NB4 (cell line): ENCODE measurements at regions not wholly inside any gene's neighbourhood (a gene's known extent, or its start where the extent isn't known, plus 50 kb on each side); places are given as distances from the start of the nearest gene placed in this dataset.

Experiments
- DNase-seq: peaks from one replicate; pipeline ENCODE4 v3.0.0; 2010; ENCODE audit warnings: low read depth
- H3K4me3 ChIP-seq: one replicate; pipeline ENCODE4 v1.5.1; 2011; ENCODE audit warnings: mild to moderate bottlenecking, low read depth, low read length, moderate library complexity
- MYC ChIP-seq: IDR thresholded peaks from 2 replicates; pipeline ENCODE4 v1.6.1; 2011; ENCODE audit warnings: low read depth, low read length
- POLR2A ChIP-seq: IDR thresholded peaks from 2 replicates; pipeline ENCODE4 v1.6.1; 2011; ENCODE audit warnings: mild to moderate bottlenecking; ENCODE audit not compliant: insufficient read length; ENCODE audit errors: extremely low read depth
- TF ChIP-seq, protein P1 (sequence below): IDR thresholded peaks from 2 replicates; pipeline ENCODE4 v1.6.1; 2011; ENCODE audit warnings: low read depth, low read length
- TF ChIP-seq, protein P2 (sequence below): IDR thresholded peaks from one replicate; pipeline ENCODE4 v1.5.1; 2012; ENCODE audit warnings: low read depth, low read length

DNA sequence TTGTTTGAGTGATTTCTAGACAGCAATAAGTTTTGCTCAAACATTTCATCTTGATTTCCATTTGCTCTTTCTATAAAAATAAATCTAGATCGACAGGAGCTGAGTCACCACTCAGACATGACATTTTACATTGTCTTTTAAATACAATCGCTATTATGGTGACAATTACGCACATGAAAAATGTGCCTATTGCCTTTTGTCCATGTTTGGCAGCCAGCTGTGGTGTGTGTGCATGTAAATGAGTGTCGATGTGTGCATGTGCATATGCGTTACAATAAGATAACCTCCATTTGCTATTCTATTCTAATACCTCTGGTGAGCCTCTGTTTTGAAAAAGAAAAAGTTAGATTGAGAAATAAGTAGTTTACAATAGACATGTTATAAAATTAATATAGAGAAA, 89.7 kb upstream of the GRM7 start:
- no peak for DNase-seq
- no peak for TF ChIP-seq POLR2A
- no peak for TF ChIP-seq MYC
- TF ChIP-seq, protein P1, sequence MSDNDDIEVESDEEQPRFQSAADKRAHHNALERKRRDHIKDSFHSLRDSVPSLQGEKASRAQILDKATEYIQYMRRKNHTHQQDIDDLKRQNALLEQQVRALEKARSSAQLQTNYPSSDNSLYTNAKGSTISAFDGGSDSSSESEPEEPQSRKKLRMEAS = no peak
- TF ChIP-seq, protein P2, sequence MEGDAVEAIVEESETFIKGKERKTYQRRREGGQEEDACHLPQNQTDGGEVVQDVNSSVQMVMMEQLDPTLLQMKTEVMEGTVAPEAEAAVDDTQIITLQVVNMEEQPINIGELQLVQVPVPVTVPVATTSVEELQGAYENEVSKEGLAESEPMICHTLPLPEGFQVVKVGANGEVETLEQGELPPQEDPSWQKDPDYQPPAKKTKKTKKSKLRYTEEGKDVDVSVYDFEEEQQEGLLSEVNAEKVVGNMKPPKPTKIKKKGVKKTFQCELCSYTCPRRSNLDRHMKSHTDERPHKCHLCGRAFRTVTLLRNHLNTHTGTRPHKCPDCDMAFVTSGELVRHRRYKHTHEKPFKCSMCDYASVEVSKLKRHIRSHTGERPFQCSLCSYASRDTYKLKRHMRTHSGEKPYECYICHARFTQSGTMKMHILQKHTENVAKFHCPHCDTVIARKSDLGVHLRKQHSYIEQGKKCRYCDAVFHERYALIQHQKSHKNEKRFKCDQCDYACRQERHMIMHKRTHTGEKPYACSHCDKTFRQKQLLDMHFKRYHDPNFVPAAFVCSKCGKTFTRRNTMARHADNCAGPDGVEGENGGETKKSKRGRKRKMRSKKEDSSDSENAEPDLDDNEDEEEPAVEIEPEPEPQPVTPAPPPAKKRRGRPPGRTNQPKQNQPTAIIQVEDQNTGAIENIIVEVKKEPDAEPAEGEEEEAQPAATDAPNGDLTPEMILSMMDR = no peak
- H3K4me3 ChIP-seq = no peak overlapping the region

DNA sequence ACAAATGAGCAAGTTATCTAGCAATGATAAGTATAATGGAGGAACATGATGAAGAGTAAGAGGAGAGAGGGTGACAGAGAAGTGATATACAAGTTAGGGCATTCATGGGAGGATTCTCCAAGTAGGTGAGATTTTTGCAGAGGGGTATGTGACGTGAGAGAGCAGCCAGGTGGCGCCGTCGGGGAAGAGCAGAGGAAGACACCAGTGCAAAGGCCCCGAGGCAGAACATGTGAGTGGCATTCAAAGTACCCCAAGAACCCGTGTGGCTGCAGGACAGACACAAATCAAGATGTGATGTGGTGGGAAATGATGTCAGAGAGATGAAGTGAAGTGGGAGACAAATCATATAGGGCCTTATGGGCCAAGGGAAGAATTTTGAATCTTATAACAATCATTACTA, 81.8 kb upstream of the GRM7 start:
- peak; percentile 10 for DNase-seq
- no peak overlapping the region for H3K4me3 ChIP-seq
- TF ChIP-seq, protein P2 = peak; percentile 24
- TF ChIP-seq POLR2A = no peak
- TF ChIP-seq MYC = no peak

DNA sequence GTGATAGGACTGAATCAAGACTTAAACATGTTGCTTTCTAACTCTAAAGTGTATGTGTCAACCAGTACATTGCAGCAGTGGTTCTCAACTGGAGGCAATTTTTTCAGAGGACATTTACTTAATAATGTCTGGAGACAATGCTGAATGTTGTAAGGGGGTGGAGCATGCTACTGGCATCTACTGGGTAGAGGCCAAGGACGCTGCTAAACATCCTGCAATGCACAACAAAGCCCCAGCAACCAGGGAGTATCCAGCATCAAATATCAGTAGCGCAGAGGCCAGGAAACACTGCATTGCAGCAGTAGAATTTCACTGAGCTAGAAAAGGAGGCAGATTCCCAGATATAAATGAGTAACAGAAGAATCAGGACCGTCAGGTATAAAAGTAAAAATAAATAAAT, 79.8 kb upstream of the GRM7 start:
- DNase-seq = no peak
- TF ChIP-seq, protein P1 = no peak
- TF ChIP-seq MYC (no peak), POLR2A (no peak)
- TF ChIP-seq, protein P2 = no peak
- H3K4me3 ChIP-seq = no peak overlapping the region

DNA sequence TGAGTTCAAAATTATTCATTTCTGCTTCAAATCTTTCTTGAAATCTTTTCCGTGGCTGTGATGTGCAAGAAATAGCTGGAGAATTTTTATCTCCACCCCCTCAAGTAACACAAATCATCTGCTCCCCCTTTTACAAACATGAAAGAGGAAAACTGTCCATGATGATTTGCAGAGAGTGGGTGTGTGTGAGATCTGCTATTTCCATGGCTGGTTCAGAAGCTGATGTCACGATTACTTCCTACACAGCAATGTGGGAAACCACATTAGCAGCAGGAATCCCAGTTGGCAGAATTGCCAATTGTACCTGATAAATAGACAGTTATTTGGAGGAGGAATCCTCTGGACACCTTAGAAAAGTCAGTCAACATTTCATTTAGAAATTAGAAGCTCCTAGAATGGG, 75.2 kb upstream of the GRM7 start:
- no peak overlapping the region for H3K4me3 ChIP-seq
- DNase-seq = no peak
- TF ChIP-seq MYC (no peak), POLR2A (no peak)
- TF ChIP-seq, protein P2 = no peak
- TF ChIP-seq, protein P1 = no peak

DNA sequence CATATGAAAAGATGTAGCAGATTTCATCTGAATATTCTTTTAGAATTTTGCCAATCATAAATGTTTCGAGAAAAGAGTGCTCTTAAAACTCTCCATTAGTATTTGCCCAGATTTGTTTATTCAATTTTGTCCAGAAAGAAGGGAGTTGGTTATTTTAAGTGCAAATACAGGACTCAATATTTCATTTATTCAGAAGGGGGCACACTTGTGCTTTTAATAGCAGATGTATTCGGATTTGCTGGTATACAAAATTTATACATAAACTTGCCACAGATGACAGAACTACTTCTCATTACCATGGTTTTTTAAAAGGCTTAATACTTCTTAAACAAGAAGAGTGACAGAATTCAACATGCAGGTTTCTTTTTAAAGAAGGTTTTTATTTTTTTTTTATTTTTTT, 69.8 kb upstream of the GRM7 start:
- TF ChIP-seq, protein P1 = no peak
- TF ChIP-seq POLR2A (no peak), MYC (no peak)
- TF ChIP-seq, protein P2 = no peak
- DNase-seq = no peak

More for the DNA sequence above, 69.8 kb upstream of the GRM7 start:
- no peak overlapping the region for H3K4me3 ChIP-seq
